ENCODE measurements at regions not wholly inside any gene's neighbourhood (a gene's known extent, or its start where the extent isn't known, plus 50 kb on each side); places are given as distances from the start of the nearest gene placed in this dataset.
A peak's percentile ranks its signal among the peaks of the same experiment; 100 is the strongest.

DNA sequence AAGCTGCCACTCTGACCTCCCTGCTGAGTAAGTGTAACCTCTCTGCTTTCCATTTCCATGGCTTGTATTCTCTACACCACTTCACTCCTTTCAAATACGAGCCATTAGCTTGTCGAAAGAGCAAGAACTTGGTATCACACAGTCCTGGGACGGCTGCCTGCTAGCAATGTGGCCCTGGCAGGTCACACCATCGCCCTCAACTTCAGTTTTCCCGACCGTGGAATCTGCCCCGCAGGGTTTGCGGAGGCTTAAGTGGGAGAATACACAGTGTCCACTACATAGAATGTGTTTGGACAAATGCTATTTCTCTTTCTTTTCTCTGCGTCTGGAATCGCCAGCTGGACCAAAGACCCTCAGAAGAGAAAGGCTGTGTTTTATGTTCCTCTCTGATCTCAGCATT, 78.6 kb upstream of the STOX2 start:
- Histone ChIP-seq H3K4me3 (no peak overlapping the region), H3K27me3 (no peaks in the 10 kb centered on the region), H3K36me3 (no peaks in the 10 kb centered on the region), H3K27ac (no peak overlapping the region), H3K9me3 (ENCODE audit: low read depth) (no peaks in the 10 kb centered on the region), H3K4me1 (ENCODE audit: low read depth) (no peaks in the 10 kb centered on the region)
- peak in 1 of 2 donors; percentile 23 for DNase-seq (ENCODE audit: low read depth in 1 of 2, low spot score in 1 of 2)
- TF ChIP-seq, protein P1, sequence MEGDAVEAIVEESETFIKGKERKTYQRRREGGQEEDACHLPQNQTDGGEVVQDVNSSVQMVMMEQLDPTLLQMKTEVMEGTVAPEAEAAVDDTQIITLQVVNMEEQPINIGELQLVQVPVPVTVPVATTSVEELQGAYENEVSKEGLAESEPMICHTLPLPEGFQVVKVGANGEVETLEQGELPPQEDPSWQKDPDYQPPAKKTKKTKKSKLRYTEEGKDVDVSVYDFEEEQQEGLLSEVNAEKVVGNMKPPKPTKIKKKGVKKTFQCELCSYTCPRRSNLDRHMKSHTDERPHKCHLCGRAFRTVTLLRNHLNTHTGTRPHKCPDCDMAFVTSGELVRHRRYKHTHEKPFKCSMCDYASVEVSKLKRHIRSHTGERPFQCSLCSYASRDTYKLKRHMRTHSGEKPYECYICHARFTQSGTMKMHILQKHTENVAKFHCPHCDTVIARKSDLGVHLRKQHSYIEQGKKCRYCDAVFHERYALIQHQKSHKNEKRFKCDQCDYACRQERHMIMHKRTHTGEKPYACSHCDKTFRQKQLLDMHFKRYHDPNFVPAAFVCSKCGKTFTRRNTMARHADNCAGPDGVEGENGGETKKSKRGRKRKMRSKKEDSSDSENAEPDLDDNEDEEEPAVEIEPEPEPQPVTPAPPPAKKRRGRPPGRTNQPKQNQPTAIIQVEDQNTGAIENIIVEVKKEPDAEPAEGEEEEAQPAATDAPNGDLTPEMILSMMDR (IDR thresholded peaks at IDR 0.05; ENCODE audit: low read depth, low read length), result no peak

DNA sequence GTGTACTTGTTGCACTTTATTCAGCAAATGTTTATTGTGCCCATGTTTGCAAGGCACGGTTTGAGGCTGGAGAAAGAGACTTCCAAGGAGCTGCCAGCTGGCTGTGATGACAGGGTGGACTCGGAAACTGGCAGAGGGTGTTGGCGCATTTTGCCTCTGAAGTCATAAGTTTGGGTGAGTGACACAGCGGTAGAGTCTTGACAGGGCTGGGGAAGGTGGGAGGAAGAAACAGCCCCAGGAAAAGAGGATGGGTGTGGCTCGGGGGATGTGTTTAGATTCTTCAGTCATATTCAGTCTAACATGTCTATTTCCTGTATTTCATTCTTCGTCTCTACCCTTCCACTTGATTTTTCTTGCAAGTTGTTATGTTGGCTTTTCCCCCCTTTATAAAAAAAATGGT, 77.0 kb upstream of the STOX2 start:
- Histone ChIP-seq H3K9me3 (ENCODE audit: low read depth) (no peaks in the 10 kb centered on the region), H3K4me3 (no peak overlapping the region), H3K36me3 (no peaks in the 10 kb centered on the region), H3K4me1 (ENCODE audit: low read depth) (no peaks in the 10 kb centered on the region), H3K27me3 (no peaks in the 10 kb centered on the region), H3K27ac (no peak overlapping the region)
- no peak for DNase-seq (ENCODE audit: low read depth in 1 of 2, low spot score in 1 of 2)
- TF ChIP-seq, protein P1 (IDR thresholded peaks at IDR 0.05; ENCODE audit: low read depth, low read length), result no peak

DNA sequence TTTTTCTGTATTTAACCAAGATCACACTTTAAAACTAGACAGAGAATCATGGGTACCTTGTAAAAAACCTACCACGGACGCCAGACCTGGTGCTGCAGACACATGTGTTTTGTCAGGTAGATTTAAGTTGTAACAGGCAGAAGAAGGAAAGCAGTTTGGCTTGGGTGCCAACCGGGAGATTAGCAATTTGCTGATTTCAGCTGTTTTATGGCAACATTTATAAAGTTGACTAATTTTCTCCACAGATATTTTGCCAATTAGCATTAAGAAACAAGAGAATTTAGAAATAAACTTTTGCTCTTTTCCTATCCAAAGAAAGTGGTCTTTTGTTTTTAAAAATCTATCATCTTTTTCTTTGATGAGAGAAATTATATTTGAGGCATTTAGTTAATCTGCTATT, 76.3 kb upstream of the STOX2 start:
- DNase-seq (ENCODE audit: low read depth in 1 of 2, low spot score in 1 of 2), result no peak
- Histone ChIP-seq H3K27me3 (no peaks in the 10 kb centered on the region), H3K36me3 (no peaks in the 10 kb centered on the region), H3K9me3 (ENCODE audit: low read depth) (no peaks in the 10 kb centered on the region), H3K4me3 (no peak overlapping the region), H3K4me1 (ENCODE audit: low read depth) (no peaks in the 10 kb centered on the region), H3K27ac (no peak overlapping the region)
- TF ChIP-seq, protein P1 (IDR thresholded peaks at IDR 0.05; ENCODE audit: low read depth, low read length), result no peak

DNA sequence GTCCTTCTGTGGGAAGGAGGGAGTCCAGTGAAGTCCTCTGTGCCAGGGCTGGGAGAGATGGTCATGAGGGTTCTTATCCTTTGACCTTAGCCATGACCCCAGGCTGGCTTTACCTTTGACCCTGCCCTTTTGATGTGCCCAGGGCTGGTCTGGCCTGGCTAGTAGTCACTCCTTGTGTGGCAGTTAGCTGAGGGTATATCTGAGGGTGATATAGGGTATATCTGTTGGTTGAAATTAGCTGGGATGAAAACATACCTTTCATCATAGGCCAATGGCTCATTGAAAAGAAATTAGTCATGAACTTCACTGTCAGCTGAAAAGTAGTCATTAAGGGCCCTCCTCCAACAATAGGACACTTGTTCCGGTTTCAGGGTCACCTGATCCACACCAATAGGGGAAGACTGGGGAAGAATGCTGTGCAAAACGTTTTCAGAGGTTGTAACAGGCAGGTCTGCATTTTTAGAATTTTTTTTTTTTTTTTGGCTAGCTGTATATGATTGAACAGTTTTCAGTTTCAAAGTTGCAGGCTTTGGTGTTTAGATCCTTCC, 74.6 kb upstream of the STOX2 start:
- Histone ChIP-seq H3K27me3 (no peaks in the 10 kb centered on the region), H3K36me3 (no peaks in the 10 kb centered on the region), H3K4me1 (ENCODE audit: low read depth) (no peaks in the 10 kb centered on the region), H3K27ac (peak overlapping the region; percentile 21), H3K4me3 (no peak overlapping the region), H3K9me3 (ENCODE audit: low read depth) (no peaks in the 10 kb centered on the region)
- TF ChIP-seq, protein P1 (IDR thresholded peaks at IDR 0.05; ENCODE audit: low read depth, low read length), result no peak
- DNase-seq (ENCODE audit: low read depth in 1 of 2, low spot score in 1 of 2), result no peak

DNA sequence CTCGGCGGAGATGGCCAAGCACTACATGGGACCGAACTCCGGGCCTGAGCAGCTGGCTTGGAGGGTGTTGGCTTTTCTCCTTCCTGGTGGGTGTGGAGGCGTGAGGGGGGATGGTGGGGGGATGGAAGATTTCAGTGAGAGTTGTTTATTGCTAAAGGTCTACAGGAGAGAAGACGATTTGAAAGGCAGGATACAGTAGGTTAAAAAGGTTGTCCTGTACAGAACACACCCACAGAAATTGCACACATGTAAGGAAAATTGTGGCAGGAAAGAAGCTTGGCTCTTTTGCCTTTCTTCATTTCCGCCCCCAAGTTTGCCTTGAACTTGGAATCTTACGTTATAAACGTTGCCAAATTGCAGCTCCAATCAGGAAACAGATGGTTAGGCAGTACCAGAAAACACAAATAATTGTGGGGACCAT, 74.1 kb upstream of the STOX2 start:
- H3K4me3 ChIP-seq, result no peak overlapping the region
- TF ChIP-seq, protein P1 (IDR thresholded peaks at IDR 0.05; ENCODE audit: low read depth, low read length), result no peak
- H3K4me1 ChIP-seq (ENCODE audit: low read depth), result no peaks in the 10 kb centered on the region
- no peaks in the 10 kb centered on the region for H3K36me3 ChIP-seq
- no peak overlapping the region for H3K27ac ChIP-seq
- DNase-seq (ENCODE audit: low read depth in 1 of 2, low spot score in 1 of 2), result peak in 1 of 2 donors; percentile 41
- H3K27me3 ChIP-seq, result no peaks in the 10 kb centered on the region
- no peaks in the 10 kb centered on the region for H3K9me3 ChIP-seq (ENCODE audit: low read depth)

DNA sequence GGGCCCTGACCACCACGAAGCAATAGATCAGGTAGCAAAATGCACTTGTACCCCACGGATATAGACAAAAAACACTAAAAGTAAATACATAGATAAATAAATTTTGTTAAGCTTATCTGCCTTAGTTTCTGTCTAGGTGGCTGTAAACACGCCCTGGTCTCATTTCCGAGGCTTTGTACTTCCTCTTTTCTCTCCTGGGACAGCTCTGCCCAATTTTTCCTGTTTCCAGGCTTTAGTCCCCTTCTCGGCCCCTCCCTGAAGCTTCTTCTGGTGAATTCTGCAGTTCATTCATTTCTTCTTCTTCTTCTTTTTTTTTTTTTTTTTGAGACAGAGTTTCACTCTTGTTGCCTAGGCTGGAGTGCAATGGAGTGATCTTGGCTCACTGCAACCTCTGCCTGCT, 73.4 kb upstream of the STOX2 start:
- Histone ChIP-seq H3K36me3 (no peaks in the 10 kb centered on the region), H3K4me1 (ENCODE audit: low read depth) (peaks cover 4% of the 10 kb centered on the region), H3K4me3 (no peak overlapping the region), H3K27me3 (no peaks in the 10 kb centered on the region), H3K27ac (no peak overlapping the region), H3K9me3 (ENCODE audit: low read depth) (no peaks in the 10 kb centered on the region)
- TF ChIP-seq, protein P1 (IDR thresholded peaks at IDR 0.05; ENCODE audit: low read depth, low read length), result no peak
- no peak for DNase-seq (ENCODE audit: low read depth in 1 of 2, low spot score in 1 of 2)
